ENCODE measurements at regions not wholly inside any gene's neighbourhood (a gene's known extent, or its start where the extent isn't known, plus 50 kb on each side); places are given as distances from the start of the nearest gene placed in this dataset.

DNA sequence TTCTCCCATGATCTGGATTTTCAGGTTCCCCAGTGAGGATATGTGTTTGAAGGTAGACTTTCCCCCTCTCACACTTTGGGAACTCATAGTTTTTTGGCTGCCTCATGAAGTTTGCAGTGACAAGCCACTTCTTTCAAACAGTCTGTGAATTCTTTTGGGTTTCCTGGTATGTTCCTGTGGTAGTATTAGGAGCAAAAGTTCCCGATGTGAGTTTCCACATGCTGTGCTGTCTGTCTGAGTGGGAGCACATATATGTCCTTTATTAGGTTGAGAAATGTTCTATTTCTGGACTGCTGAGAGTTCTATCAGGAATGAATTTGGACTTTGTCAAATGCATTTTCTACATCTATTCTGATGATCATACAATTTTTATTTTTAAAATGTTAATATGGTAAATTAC lies 273.2 kb upstream of the TARS1 start:
- DNase-seq (ENCODE audit: low read depth, low spot score) (no peak), FAIRE-seq (no peak)
- Histone ChIP-seq H3K36me3 (ENCODE audit: control insufficient read depth in 2 of 2, extremely low read depth in 1 of 2, insufficient read depth in 2 of 2, low read length in 2 of 2) (no peaks in the 10 kb centered on the region), H3K27ac (ENCODE audit: control insufficient read depth, insufficient read depth, low read length) (no peak overlapping the region), H4K20me1 (ENCODE audit: control insufficient read depth, extremely low read depth, insufficient read depth, low read length) (no peaks in the 10 kb centered on the region), H2AFZ (ENCODE audit: control insufficient read depth, low read length) (no peak overlapping the region), H3K27me3 (ENCODE audit: control insufficient read depth, extremely low read depth, insufficient read depth, low read length) (no peaks in the 10 kb centered on the region), H3K4me2 (ENCODE audit: control insufficient read depth, extremely low read depth, insufficient read depth, low read depth, low read length) (no peak overlapping the region), H3K9ac (ENCODE audit: control insufficient read depth, extremely low read depth, insufficient read depth, low read length) (no peak overlapping the region), H3K4me1 (ENCODE audit: control insufficient read depth, extremely low read depth, insufficient read depth, low read length) (no peaks in the 10 kb centered on the region), H3K9me3 (ENCODE audit: control insufficient read depth, low read depth, low read length) (no peaks in the 10 kb centered on the region), H3K4me3 (ENCODE audit: control insufficient read depth in 2 of 3, extremely low read depth in 1 of 3, insufficient read depth in 2 of 3, low read depth in 1 of 3, low read length in 3 of 3) (no peak overlapping the region), H3K79me2 (ENCODE audit: control insufficient read depth, insufficient read depth, low read length) (no peaks in the 10 kb centered on the region), H3K9me1 (ENCODE audit: control insufficient read depth, extremely low read depth, insufficient read depth, low read length) (no peaks in the 10 kb centered on the region)
- TF ChIP-seq, protein P1, sequence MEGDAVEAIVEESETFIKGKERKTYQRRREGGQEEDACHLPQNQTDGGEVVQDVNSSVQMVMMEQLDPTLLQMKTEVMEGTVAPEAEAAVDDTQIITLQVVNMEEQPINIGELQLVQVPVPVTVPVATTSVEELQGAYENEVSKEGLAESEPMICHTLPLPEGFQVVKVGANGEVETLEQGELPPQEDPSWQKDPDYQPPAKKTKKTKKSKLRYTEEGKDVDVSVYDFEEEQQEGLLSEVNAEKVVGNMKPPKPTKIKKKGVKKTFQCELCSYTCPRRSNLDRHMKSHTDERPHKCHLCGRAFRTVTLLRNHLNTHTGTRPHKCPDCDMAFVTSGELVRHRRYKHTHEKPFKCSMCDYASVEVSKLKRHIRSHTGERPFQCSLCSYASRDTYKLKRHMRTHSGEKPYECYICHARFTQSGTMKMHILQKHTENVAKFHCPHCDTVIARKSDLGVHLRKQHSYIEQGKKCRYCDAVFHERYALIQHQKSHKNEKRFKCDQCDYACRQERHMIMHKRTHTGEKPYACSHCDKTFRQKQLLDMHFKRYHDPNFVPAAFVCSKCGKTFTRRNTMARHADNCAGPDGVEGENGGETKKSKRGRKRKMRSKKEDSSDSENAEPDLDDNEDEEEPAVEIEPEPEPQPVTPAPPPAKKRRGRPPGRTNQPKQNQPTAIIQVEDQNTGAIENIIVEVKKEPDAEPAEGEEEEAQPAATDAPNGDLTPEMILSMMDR (optimal IDR thresholded peaks at IDR 0.05 in 1 of 3, IDR thresholded peaks at IDR 0.05 in 1 of 3, conservative IDR thresholded peaks at IDR 0.05 in 1 of 3; ENCODE audit: extremely low read depth in 1 of 3, insufficient read depth in 2 of 3, low read length in 3 of 3): no peak
- no peak for TF ChIP-seq EZH2 (IDR thresholded peaks at IDR 0.05; ENCODE audit: low read length)
- dilution Hi-C loops (cut with MboI; ENCODE audit: extremely low pct_ligation_motif_present, low sequenced_read_pairs): no loop called here

DNA sequence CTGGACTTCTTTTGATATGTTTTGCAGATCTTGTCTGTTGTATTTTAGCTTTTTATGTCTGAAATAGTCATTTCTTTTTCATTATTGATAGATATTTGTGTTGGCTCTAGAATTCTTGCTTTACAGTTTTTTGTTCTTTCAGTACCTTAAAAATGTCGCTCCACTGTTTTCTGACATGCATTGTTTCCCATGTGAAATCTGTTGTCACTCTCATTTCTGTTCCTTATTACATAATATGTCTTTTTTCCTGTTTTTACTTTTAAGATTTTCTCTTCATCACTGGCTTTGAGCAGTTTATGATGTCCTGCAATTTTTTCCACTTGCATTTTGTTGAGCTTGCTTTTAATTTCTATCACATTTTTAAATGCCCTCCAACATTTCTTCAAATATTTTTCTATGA lies 270.4 kb upstream of the TARS1 start:
- no peak for DNase-seq (ENCODE audit: low read depth, low spot score)
- Histone ChIP-seq H2AFZ (ENCODE audit: control insufficient read depth, low read length) (no peak overlapping the region), H3K9me1 (ENCODE audit: control insufficient read depth, extremely low read depth, insufficient read depth, low read length) (no peaks in the 10 kb centered on the region), H3K36me3 (ENCODE audit: control insufficient read depth in 2 of 2, extremely low read depth in 1 of 2, insufficient read depth in 2 of 2, low read length in 2 of 2) (no peaks in the 10 kb centered on the region), H3K4me3 (ENCODE audit: control insufficient read depth in 2 of 3, extremely low read depth in 1 of 3, insufficient read depth in 2 of 3, low read depth in 1 of 3, low read length in 3 of 3) (no peak overlapping the region), H4K20me1 (ENCODE audit: control insufficient read depth, extremely low read depth, insufficient read depth, low read length) (no peaks in the 10 kb centered on the region), H3K4me1 (ENCODE audit: control insufficient read depth, extremely low read depth, insufficient read depth, low read length) (no peaks in the 10 kb centered on the region), H3K4me2 (ENCODE audit: control insufficient read depth, extremely low read depth, insufficient read depth, low read depth, low read length) (no peak overlapping the region), H3K9ac (ENCODE audit: control insufficient read depth, extremely low read depth, insufficient read depth, low read length) (no peak overlapping the region), H3K27me3 (ENCODE audit: control insufficient read depth, extremely low read depth, insufficient read depth, low read length) (no peaks in the 10 kb centered on the region), H3K9me3 (ENCODE audit: control insufficient read depth, low read depth, low read length) (no peaks in the 10 kb centered on the region), H3K79me2 (ENCODE audit: control insufficient read depth, insufficient read depth, low read length) (no peaks in the 10 kb centered on the region), H3K27ac (ENCODE audit: control insufficient read depth, insufficient read depth, low read length) (no peak overlapping the region)
- FAIRE-seq: no peak
- TF ChIP-seq, protein P1 (optimal IDR thresholded peaks at IDR 0.05 in 1 of 3, IDR thresholded peaks at IDR 0.05 in 1 of 3, conservative IDR thresholded peaks at IDR 0.05 in 1 of 3; ENCODE audit: extremely low read depth in 1 of 3, insufficient read depth in 2 of 3, low read length in 3 of 3): no peak
- no peak for TF ChIP-seq EZH2 (IDR thresholded peaks at IDR 0.05; ENCODE audit: low read length)
- dilution Hi-C loops (cut with MboI; ENCODE audit: extremely low pct_ligation_motif_present, low sequenced_read_pairs): no loop called here
